Stimulated activated naive CD8-positive, alpha-beta T cell treated with anti-CD3 and anti-CD28 coated beads, Interleukin-15, Interleukin-2, amounts not matched to agents 100 U/mL and 50 U/mL, for 24 hours (primary cell): ENCODE measurements at regions not wholly inside any gene's neighbourhood (a gene's known extent, or its start where the extent isn't known, plus 50 kb on each side); places are given as distances from the start of the nearest gene placed in this dataset.

Experiments used
- ATAC-seq: fragments of 150-1000 bp; cut with Tn5 transposase; one replicate; pipeline ENCODE4 v1.10.0; 2021
- DNase-seq: peaks from one replicate; pipeline ENCODE4 v3.0.0; 2021

DNA sequence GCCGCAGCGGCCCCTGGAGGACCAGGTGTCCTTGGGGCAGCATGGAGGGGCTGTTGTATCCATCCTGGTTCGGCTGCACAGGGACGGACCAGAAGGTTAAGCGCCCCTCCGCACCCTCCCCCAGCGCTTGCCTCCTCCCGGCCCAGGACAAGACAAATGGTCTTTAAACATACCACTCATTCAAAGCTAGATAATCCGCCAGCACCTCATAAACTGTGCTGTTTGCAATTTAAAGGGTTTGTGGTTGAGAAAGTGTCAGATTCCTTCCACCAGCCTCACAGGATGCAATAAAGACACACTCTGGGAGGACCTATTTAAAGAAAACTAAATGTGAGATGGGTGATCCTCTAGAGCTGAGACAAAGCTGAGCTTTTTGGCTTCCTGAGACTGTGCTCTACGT, 426.2 kb upstream of the EEF2KMT start:
- DNase-seq (no peak), ATAC-seq (no peak)

DNA sequence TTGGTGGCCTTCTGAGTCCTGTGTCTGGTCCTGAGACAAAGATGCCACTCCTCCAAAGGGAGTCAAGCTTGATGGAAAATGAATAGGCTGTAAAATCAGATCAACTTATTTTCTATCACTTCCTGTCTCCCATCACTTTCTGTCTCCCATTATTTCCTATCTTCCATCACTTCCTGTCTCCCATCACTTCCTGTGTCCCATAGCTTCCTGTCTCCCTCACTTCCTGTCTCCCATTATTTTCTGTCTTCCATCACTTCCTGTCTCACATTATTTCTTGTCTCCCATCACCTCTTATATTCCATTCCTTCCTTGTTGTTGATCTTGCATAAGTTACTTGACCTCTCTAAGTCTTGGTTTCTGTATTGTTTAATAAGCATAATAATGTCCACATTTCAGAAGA, 418.5 kb upstream of the EEF2KMT start:
- DNase-seq = no peak
- ATAC-seq = no peak

DNA sequence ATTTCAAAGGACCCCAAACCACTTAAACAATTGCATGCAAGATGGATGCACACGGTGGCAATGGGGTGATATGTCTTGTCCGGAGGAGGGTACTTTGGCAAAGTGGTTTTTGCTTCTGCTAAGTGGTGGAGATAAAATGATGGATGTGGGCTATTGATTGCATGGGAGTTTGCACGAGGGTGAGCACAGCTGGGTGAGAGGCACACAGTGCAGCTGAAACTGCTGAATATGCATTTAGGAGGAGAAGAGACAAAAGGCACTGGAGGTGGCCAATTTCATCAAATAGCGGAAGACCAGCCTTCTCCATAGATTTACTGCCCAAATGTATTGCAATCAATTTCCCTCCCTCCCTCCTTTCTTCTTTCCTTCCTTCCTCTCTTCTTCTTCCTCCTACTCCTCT, 414.4 kb upstream of the EEF2KMT start:
- DNase-seq = no peak
- no peak for ATAC-seq

DNA sequence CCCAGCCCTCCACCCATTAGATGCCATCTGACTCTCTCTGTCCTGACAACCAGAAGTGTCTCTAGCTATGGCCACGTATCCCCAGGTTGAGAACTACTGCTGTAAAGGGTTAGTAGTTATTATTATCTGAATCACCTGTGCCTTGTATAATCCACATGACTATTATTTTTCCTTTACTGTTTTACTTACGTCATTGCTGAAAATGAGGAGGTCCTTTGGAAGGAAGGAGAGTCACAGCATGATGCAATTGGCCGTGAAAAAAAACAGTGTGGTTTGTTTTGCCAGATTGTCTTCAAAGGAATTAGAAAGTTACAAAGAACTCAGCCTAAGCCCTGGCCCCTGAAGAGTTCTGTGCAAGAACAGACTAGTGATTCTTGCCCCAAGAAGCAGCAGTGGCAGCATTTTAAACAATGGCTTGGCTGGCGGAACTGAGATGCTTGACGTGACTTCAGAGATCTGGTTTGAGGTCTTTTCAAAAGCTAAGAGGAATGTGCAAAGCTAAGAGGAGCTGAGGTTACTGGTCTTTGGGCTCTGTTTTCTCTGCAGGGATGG, 413.3 kb upstream of the EEF2KMT start:
- DNase-seq (no peak), ATAC-seq (no peak)

DNA sequence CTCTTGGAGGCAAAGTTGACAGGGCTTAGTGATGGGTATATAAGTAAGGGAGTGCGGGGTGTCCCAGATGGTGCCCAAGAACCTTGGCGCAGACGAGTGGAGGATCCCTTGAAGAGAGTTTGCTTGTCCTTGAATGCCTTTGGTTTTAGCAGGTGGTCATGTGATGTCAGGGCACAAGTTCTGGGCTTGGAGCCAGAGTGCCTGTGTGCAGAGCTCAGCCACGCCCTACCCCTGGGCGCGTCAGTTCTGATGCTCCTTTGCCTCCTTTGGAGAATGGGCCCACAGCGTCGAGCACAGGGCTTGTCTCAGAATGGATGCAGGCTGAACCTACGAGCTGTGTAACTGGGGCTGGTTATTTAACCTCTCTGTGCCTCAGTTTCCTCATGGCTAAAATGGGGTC, 412.2 kb upstream of the EEF2KMT start:
- ATAC-seq (no peak), DNase-seq (no peak)

GRCh38 chr16:5509336-5509735, 411.7 kb upstream of the EEF2KMT start:
- no peak for DNase-seq

GRCh38 chr16:5508371-5508770, 410.8 kb upstream of the EEF2KMT start:
- ATAC-seq (no peak), DNase-seq (no peak)

More at GRCh38 chr16:5509336-5509735, 411.7 kb upstream of the EEF2KMT start:
- ATAC-seq = no peak

GRCh38 chr16:5506021-5506420, 408.4 kb upstream of the EEF2KMT start:
- DNase-seq (no peak), ATAC-seq (no peak)

DNA sequence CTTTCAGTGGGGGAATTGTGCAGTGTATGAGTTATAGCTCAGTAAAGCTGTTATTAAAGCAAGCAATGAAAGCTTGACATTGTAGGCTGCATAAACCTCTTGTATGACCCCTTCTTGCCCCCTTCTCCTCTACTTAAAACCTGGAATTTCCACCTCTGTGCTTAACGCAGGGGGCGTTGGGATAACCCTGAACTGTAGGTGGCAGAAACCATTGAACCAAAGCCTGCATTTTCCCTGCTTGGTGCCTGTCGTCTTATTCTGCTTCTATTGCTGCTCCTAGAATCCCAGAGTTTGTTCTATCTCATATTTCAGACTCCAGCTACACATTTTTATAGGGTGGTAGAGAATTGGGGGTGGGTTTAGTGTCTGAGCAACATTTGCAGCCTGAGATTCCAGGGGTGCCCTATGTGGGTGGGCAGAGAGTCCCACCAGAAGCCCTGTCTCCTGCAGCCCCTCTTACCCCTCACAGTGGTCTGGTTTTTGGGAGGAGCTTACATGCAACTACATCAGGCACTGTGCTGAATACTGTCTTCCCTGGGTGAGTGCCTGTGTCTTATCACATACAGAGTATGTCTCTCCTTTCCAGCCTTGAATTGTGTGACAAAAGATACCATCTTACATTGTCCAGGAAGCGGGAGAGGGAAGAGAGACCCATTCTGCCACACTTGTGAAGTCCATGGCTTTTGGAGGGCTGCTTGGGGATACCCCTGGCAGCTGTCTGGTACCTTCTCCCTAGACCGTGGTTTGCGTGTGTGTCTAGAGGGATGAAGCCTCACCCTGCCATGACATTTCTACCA, 407.7 kb upstream of the EEF2KMT start:
- ATAC-seq = no peak

DNA sequence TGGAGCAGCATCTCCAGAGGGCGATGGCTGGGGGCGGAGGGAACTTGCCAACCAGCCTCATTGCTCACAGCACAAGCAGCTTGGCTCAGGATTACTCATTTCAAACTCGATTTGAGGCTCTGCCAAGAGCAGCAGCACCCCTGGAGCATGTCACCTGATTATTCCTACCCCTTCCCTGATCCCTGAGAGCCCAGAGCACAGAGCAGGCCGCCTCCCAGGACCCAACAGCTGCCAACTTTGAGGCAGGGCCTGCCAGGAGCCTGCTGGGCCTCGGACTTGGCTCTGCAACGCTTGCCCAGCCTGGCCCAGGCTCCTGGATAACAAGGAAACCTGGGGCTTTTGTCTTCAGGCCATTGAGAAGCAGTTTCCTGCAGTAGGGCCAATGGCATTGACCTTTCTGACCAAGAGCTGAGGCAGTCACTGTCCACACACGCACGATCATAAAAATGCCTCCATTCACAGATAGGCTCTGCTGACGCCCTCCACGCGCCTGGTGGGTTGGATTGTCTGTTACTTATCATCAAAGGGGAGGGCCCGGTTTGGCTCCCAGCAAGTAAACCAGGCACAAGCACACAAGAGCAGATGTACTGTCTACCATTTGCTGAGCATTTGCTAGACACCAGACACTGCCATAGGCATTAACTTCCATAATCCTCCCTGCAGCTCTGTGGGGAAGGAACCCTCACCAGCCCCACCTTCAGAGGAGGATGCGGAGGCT, 406.6 kb upstream of the EEF2KMT start:
- no peak for ATAC-seq
- no peak for DNase-seq

More for the DNA sequence above, 407.7 kb upstream of the EEF2KMT start:
- DNase-seq = no peak

DNA sequence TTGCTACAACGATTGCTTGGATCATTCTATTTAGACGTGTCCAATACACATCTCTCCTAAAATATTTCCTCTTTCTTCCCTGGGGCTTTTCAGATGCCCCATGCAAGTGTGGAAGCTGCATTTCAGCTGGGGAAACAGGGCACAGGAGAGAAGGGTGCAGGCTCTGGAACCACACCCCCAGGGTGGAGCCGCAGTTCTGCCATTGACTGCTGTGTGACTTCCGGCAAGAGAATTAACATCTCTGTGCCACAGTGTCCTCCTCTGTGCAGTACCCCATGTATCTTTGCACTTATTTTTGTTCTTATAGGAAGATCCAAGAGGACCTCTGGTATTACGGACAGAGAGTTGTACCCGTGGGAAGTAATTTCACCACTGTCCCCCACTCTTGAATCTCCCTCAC, 405.3 kb upstream of the EEF2KMT start:
- DNase-seq (no peak), ATAC-seq (no peak)

GRCh38 chr16:5502467-5502869, 404.9 kb upstream of the EEF2KMT start:
- ATAC-seq = no peak
- DNase-seq = peak; percentile 5

- DNase-seq (no peak), ATAC-seq (no peak)
These were observed 402.9 kb upstream of the EEF2KMT start for GRCh38 chr16:5500526-5500925.

GRCh38 chr16:5498562-5498961, 401.0 kb upstream of the EEF2KMT start:
- DNase-seq = no peak
- ATAC-seq = no peak

- DNase-seq = no peak
- no peak for ATAC-seq
These were observed 398.4 kb upstream of the EEF2KMT start for GRCh38 chr16:5496013-5496412.

DNA sequence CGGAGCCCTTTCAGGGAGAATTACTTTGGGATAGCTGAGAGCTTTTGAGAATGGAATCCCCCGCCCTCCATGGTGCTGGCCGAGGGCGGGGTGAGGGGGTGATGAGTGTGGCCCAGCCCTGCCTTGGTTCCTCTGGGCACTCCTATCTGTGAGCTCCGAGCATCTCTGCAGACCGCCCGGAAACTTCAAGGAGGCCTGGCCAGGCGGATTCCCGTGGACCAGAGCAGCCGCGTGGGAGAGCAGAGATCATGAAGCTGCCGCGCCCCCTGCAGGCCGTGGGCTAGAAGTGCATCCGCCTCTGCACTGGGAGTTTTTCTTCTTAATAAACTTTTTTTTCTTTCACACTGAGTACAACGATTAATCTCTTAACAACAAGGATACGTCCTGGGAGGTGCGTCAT, 392.9 kb upstream of the EEF2KMT start:
- DNase-seq = peak; percentile 29

DNA sequence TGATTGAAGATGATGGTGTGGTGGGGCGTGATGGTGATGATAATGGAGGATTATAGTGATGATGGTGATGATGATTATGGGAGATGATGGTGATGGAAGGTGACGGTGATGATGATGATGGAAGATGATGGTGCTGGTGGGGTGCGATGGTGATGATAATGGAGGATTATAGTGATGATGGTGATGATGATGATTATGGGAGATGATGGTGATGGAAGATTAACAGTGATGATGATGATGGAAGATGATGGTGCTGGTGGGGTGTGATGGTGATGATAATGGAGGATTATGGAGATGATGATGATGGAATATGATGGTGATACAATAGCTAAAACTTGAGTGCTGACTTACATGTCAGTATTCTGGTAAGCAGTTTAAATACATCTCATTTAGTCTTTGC, 391.0 kb upstream of the EEF2KMT start:
- no peak for ATAC-seq
- DNase-seq = no peak

More for the DNA sequence above, 392.9 kb upstream of the EEF2KMT start:
- no peak for ATAC-seq

- ATAC-seq = no peak
- no peak for DNase-seq
These were observed 390.1 kb upstream of the EEF2KMT start for GRCh38 chr16:5487728-5488127.

- no peak for ATAC-seq
- no peak for DNase-seq
These were observed 384.7 kb upstream of the EEF2KMT start for GRCh38 chr16:5482256-5482655.

GRCh38 chr16:5480431-5481195, 383.0 kb upstream of the EEF2KMT start:
- ATAC-seq (no peak), DNase-seq (no peak)

GRCh38 chr16:5479926-5480325, 382.3 kb upstream of the EEF2KMT start:
- no peak for DNase-seq
- no peak for ATAC-seq

- no peak for ATAC-seq
- no peak for DNase-seq
These were observed 380.4 kb upstream of the EEF2KMT start for GRCh38 chr16:5478036-5478435.

GRCh38 chr16:5477251-5477650, 379.7 kb upstream of the EEF2KMT start:
- DNase-seq (no peak), ATAC-seq (no peak)
